HG02943 (cell line): ENCODE measurements at regions not wholly inside any gene's neighbourhood (a gene's known extent, or its start where the extent isn't known, plus 50 kb on each side); places are given as distances from the start of the nearest gene placed in this dataset.

ENCODE experiments used
- ATAC-seq: cut with Tn5 transposase; IDR thresholded peaks from one replicate; pipeline ENCODE4 v1.9.1; 2021; ENCODE audit warnings: mild to moderate bottlenecking, low read depth, moderate library complexity; ENCODE audit not compliant: unreplicated experiment

- ATAC-seq: no peak
Measured at GRCh38 chr12:77510985-77511384, 319.7 kb upstream of the NAV3 start.

DNA sequence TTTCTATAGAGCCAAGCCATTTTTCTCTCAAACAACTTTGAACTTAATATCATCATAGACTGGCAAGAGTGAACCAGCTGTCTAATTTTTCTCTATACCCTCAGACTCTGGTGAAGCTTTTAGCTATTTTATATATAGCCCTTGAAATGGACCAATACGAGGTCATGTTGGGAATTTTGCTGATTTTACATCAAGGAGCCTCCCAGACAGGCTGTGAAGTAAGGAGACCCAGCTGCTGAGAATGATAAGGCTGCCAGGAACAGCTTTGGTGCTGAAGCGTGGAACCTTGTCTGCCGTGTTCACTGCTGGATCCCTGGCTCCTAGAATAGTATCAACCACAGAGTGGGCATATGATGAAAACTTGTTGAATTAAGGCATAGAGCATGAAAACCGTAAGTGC lies 326.2 kb upstream of the NAV3 start:
- ATAC-seq: no peak

- ATAC-seq: no peak
Measured at GRCh38 chr12:77500089-77500488, 330.6 kb upstream of the NAV3 start.

GRCh38 chr12:77497647-77498046 lies 333.0 kb upstream of the NAV3 start:
- ATAC-seq: no peak

GRCh38 chr12:77496714-77497113 lies 334.0 kb upstream of the NAV3 start:
- no peak for ATAC-seq

DNA sequence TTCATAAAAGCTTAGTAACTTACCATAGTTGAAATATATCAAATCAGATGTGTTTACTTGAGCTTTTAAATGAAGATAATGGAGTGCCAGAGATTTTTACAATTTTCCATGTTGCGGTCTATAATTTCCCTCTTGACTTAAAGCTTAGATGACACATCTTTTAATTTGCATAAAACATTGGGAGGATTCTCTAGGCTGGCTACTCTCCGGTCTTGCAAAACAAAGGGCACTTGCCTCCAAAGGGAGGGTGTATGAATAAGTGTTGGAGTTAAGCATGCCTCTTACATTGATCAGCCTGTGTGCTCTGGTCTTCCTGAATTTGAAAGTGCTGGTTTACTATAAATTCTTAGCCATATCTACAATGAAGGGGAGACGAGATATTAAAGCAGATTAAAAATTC lies 336.4 kb upstream of the NAV3 start:
- no peak for ATAC-seq

DNA sequence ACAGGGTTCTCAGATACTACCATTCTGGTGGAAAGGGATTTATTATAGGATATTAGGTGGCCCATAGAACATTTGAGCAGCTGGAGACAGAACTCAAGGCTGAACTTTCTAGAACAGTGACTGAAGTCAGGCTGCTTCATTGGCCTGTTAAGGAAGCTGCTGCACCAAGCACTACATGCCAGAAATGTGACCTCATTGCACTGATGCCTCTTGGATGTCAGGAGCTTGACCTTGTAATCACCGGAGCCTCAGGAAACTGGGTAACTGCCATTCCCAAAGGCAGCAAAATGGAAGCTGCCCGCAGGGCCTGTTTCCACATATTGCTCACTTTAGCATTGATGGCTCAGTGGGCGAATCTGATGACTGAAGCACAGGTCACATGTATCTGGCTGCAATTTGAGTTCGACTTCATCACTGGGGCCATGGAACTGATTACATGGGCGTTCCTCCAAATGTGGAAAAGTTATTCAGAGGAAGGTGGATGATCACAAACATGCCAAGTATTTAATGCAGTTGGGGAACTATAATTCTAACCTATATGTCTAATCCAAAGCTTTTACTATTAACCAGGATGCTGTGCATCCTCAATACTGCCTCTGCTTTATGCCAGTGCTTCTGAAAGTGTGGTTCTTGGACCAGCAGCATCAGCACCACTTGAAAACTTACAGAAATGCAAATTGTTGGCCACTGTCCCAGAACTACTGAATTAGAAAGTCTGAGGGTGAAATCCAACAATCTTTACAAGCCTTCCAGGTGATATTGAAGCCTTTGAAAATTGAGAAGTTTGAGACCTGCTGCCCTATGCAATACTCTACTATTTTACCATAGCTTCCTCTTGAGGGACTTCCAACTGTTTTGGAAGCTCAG lies 337.2 kb upstream of the NAV3 start:
- no peak for ATAC-seq

GRCh38 chr12:77492536-77492935 lies 338.2 kb upstream of the NAV3 start:
- ATAC-seq: no peak

GRCh38 chr12:77489331-77489970 lies 341.2 kb upstream of the NAV3 start:
- no peak for ATAC-seq

- no peak for ATAC-seq
Measured at GRCh38 chr12:77488041-77488620, 342.6 kb upstream of the NAV3 start.

GRCh38 chr12:77486872-77487271 lies 343.8 kb upstream of the NAV3 start:
- ATAC-seq: no peak

DNA sequence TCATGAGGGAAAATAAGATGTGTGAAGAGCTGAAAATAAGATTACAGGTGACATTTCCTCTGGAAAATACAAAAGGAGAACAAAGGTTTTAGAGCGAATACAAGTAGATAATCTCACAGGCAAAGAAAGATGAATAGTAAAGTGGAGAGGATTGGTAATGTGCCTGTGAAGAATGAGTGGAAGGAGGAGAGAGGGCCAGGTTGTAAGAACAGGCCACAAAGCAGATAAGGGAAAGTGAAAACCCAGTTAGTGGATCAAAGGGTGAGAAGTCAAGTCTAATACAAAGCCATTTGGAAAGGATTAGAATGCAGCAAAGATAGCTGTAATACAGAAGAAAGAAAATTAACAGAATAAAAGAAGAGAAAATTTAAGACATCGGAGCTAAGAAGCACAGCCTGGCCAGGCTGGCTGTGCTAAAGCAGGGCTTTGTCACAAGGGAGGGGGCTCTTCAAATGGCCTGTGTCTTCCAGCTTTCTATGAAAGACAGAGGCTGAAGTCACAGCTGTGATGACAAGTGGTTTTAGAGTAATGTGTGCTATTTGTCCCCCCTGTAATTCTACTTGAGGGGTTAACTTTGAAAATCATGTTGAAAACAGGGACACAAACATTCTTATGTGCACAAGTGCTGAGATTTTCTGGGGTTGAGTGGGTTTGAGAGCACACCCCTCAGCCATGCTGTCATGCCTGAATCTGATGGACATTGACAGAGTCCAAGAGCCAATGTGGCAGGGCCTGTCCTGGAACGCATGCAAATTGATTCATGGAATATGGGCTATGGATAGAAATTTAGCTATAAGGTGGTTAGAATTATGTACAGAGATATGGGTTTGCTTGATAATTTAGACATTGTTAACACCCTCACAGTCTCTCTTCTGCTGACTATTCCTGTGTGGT lies 344.5 kb upstream of the NAV3 start:
- ATAC-seq: no peak

GRCh38 chr12:77481687-77482086 lies 349.0 kb upstream of the NAV3 start:
- ATAC-seq: no peak

GRCh38 chr12:77477907-77478533 lies 352.7 kb upstream of the NAV3 start:
- ATAC-seq: no peak

- ATAC-seq: no peak
Measured at GRCh38 chr12:77471801-77472200, 358.9 kb upstream of the NAV3 start.

DNA sequence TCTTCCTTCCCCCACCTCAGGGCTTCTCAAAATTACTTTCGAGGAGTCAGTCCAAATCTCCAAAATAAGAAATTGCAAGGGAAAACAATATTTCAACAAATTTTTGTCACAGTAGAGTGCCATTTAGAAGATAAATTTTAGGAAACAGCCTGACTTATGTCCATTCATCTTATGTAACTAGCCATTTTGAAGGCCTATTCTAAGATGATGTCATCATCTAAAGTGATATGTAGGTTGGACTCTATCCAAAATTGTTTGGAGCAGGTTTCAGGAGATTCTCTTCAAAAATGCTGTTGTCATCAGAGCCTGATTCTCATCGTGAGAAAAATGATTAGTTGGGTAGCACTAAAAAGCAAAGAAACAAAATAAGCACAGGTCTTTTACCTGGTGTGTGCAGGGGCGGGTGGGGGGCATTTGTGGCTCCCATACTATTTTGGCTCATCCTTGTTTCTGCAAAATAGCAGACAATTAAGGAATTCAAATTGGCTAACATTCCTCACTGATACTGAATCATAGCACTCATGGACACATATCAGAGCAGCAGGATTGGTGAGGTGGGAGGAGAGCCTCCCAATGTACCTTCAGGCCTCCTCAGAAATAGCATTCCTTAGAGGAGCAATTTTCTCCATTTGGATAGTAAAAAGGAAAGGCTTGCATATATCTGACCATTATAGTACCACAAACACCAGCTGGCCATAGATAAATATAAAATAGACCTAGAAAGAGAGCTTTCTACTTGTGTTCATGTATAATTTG lies 360.9 kb upstream of the NAV3 start:
- ATAC-seq: no peak

GRCh38 chr12:77442633-77443032 lies 377.3 kb upstream of the E2F7 start:
- no peak for ATAC-seq

DNA sequence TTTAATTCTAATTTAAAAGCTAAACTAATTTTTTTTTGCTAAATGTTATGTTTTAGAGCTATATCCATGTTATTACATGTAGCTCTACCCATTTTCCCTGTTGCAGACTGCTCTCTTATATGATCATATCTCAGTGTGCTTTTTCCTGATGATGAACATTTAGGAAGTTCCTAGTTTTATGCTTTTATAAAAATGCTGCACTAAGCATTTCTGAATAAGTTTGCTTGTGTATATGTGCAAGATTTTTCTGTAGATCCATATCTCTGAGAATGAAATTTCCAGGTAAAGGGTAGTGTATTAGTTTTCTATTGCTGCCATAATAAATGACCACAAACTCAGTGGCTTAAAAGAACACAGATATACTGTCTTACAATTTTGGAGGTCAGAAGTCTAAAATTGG lies 374.4 kb upstream of the E2F7 start:
- no peak for ATAC-seq

DNA sequence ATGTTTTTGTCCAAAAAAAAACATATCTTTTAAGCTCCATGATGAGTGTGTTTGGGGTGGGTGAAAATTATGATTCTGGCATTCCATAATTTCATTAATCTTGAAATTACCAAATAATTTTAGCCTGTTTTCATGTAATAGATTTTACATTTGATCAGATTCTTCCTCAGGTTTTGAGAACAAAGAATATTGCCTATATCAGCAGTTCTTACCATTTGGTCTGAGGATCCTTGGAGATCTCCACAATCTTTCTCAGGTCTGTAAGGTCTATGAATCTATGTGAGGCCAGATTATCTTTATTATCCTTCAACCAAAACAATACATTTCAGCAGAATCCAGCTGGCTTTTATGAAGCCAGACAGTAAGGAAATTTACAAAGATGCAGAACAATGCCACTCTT lies 373.3 kb upstream of the E2F7 start:
- ATAC-seq: no peak

DNA sequence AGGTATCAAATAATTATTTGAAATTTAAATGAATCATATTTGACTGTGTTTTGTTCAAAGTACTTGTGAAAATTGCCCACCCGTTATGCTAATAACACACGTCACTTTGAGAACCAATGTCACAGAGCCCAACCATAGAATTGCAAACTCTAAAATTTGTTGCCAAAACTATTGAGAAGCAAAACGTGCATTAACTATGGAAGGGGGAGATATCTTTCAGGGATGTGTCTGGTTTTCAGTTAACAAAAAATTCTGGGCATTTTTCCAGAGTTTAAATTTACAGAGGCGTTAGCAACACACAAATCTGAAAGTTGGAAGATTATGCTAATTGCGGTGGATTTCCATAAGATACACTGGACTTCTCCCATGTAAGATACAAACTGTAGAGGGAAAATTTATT lies 371.8 kb upstream of the E2F7 start:
- no peak for ATAC-seq
